HG03460 (cell line): ENCODE measurements at regions not wholly inside any gene's neighbourhood (a gene's known extent, or its start where the extent isn't known, plus 50 kb on each side); places are given as distances from the start of the nearest gene placed in this dataset.
"Not testable (repeated sequence)": the region's sequence is repeated elsewhere in the genome, so short reads cannot be mapped to it uniquely, and the experiment has no call there.

Experiments
- ATAC-seq: cut with Tn5 transposase; IDR thresholded peaks from one replicate; pipeline ENCODE4 v1.9.1; 2021; ENCODE audit not compliant: unreplicated experiment

DNA sequence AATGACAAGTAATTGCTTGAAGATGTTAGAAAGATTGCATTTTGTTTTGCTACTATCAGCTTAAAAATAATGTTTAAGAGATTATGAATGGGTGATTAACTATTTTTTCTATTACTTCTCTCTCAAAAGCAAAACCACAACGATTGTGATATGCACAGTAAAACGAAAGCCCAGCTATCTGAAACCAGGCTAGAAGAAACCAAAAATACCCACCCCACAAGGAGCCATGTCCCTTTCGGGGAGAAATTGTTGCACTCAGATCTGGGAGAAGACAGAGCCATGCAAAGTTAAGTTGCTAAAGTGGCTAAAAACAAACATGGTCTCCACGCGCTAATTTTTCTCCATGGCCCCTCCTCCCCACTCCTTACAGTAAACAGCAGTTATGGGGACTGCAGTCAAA, 173.6 kb downstream of the RPS24 start:
- ATAC-seq: no peak

DNA sequence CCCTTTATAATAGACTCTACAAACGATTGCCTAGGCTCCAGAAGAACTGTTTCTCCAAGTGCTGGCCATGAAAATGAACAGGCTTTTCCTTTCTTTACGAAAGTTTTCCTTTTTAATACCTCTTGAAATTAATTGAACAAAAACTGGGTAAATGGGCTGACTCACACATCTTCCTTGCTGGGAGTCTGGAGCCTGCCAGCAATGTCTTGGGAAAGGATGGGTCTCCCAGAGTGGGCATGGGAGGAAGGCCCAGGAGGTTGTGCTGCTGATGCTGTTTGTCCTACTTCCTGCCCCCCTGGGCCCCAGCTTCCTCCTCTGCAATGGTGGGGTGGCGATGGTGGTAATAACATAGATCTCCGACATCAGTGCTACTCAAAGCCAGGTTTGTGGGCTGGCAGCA, 174.1 kb downstream of the RPS24 start:
- ATAC-seq: no peak

DNA sequence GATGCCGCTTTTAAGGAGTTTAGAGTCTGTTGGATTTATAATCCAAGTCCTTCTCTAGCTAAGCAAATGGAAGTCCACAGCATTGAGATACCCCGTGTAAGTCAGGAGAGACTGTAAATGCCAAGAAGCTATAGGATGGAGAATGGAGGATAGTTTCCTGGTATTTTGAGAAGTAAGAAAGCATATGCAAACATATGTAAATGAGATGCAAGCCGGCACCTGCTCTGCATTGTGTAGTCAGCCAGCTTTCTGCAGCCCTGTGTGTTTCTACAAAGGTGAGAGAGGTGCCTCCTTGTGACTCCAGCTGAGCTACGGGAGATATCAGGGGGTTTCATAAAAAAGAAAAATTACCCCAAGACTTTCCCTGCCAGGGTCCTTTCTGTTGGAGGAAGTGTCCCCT, 176.3 kb downstream of the RPS24 start:
- ATAC-seq: no peak

DNA sequence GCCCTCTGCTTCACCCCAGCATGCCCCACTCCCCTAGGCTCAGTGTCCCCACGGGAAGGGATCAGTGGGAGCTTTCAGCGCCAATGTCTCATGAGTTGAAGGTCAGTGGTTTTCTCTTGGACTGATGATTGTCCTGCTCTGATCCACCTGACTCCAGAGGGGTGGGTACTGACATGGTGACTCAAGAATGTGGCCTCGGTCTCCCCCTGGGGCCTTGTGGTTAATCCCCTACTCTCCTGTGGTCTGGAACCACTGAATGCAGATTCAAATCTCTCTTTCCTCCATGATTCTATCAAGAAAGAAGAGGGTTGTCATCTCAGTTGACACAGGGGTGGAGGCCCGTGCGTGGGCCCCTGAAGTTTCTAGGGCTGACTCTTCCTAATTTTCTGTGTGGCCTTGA, 176.9 kb downstream of the RPS24 start:
- ATAC-seq: no peak

DNA sequence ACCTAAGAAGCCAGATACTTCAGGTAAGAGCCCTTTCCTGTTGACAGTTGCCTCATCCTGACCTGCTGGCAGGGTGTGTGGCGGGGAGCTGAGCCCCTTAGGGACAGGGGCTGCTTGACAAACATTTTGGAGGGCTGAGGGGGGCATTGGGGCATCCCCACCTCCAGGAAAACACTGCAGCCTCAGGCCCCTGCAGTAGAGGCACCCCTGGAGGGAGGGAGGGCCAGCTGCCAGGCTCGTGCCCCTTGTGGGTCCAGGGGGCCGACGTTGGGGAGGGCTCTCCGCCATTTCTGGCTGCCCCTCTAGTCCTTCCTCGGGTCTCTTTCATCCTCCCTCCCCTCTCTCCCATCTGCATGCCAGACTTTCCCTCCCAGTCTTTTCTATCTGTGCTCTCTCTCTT, 177.3 kb downstream of the RPS24 start:
- no peak for ATAC-seq

DNA sequence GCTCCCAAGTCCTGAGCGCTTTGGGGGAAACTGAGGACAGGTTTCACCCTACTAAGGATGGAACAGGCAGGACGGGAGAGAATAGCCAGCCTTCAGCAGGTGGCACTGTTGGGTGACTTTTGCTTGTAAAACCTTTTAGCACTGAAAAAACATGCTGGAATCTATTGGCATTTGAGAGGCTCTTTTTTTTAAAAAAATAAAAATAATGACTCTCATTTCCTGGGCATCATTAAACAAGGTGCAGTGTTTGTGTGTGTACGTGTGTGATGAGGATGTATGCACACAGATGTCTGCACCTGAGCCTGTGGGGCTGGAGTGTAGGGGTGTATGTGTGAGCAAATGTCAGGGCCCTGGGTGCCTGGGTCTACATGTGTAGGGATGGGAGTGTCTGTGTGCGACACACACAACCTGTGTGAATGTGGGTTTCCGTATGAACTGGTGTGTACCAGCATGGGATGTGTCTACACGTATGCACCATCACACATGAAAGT, 177.9 kb downstream of the RPS24 start:
- no peak for ATAC-seq

DNA sequence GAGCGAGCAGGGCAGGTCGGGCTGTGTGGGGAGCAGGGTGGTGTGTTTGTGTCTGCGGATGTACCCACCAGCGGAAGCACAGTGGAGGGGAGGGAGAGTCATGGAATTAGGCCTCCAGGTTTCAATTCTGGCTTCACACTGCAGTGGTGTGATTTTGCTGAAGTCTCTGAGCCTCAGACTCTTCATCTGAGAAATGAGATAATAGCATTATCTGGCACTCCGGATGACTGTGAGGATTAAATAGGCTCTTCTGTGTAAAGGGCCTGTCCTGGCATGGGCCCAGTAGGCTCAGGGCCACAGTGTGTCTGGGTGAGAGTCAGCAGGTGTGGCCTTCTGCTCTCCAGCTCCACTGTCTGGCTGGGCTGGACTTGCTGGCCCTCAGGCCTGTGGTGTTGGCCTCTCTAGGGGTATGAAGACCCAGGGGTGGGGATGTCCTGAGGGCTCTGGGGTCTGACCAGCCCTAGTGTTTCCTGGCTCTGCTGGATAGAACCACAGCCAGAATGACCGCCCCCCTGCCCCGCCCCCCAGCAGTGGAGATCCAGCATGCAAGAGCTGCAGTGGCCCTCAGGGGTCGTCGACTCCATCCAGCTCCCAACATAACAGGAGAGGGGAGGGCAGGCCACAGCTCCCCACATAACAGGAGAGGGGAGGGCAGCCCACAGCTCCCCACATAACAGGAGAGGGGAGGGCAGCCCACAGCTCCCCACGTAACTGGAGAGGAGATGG, 178.6 kb downstream of the RPS24 start:
- ATAC-seq: no peak

DNA sequence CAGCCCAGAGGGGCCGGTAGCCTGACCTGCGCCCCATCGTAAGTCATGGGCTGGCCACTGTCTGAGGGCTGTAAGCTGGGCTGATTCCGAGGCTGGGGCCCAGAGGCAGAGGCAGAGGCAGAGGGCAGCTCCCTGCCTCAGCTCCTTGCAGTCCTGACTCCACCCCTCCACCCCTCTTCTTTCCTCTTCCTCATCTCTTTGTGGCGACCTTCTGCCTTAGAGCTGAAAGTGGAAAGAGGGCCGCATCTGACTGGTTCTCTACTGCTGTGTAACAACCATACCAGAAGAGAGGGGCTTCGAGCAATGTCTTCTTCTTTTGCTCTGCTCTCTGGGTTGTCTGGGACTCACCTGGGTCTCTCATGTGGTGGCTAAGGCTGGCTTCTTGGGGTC, 179.1 kb downstream of the RPS24 start:
- no peak for ATAC-seq

DNA sequence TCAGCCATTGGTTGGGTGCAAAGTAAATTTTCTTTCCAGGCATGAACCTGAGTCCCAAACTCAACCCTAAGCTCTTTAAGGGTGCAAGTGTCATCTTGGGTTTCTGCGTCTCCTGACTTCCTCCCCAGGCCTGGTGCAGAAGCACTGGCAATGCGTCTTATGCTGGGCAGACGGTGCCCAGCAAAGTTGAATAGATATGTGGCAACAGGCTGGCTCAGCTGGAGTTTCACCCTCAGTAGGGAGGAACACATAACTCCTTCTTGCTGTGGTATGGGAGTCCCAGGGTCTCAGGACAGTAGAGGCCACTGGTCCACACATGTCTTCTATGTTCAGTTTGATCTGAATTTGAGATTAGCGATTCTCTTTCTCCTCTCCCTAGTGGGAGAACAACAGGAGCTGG, 181.3 kb downstream of the RPS24 start:
- no peak for ATAC-seq

DNA sequence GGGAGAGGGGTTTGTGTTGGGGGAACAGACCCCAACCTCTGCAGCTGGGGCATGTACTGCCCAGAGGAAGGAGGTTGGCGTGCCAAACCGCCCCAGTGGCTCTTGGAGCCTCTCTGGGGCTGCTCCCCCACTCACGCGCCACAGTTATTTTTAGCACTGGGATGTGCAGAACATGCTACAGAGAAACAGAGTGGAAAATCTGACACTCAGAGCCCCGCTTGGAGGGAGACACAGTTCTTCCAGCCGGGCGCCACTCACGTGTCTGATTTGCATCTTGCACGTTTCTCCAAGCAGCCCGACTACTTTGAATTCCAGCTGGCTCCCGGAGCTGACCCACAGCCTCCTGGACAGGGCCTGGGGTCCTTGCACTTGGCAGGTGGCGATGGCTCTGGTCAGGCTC, 182.0 kb downstream of the RPS24 start:
- ATAC-seq: no peak

DNA sequence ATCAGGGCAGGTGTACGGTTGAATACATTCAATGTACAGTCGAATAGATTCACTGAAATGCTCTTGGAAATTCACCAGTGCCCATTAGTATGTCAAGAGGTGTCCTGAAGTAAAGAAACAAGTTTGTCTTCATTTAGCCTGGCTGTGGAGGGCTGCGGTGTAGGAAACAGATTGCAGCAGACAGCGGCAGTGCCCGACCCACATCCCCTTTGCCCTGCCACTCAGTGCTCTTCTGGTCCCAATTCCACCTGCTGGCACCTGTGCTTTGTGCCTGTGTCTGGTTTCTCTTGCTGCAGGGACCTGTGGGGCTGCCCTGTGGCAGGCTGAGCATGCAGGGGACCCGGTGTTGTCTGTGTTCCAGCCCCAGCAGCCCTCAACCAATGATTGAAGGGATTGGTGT, 183.7 kb downstream of the RPS24 start:
- no peak for ATAC-seq

DNA sequence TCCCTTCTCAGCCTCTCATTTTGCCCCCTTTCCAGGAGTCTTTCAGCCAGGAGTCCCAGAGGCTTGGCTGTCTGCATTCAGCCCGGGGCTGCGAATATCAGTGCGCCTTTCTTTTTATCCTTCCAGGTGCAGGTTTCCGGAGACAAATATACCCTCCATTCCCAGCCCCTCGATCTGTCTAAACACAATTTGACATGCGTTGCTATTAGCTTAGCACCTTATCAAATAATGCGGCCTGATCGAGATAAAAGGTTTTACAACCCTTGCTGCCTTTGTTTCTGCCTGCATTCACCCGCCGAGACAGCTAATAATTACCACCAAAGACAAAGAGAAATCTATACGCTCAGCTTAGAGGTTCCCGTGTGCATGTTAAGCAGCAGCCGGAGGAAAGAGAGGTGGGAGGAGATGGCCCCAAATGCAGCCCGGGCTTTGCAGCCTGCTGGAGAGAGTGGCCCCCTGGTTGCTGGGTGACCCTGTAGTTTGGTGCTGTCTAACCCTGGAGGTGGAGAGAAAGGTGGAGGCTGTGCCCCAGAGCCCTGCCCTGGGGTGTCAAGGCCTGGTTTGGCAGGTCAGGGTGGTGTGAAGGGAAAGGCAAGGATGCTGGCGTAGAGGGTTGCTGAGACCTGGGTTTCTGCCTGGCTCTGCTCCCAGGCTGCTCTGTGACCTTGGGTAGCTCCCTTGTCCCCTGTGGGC, 185.3 kb downstream of the RPS24 start:
- no peak for ATAC-seq

DNA sequence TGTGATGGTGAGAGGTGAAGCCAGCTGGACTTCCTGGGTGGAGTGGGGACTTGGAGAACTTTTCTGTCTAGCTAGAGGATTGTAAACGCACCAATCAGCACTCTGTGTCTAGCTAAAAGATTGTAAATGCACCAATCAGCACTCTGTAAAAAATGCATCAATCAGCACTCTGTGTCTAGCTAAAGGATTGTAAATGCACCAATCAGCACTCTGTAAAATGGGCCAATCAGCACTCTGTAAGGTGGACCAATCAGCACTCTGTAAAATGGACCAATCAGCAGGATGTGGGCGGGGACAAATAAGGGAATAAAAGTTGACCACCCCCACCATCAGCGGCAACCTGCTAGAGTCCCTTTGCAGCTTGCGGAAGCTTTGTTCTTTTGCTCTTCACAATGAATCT, 185.9 kb downstream of the RPS24 start:
- not testable (repeated sequence) for ATAC-seq

DNA sequence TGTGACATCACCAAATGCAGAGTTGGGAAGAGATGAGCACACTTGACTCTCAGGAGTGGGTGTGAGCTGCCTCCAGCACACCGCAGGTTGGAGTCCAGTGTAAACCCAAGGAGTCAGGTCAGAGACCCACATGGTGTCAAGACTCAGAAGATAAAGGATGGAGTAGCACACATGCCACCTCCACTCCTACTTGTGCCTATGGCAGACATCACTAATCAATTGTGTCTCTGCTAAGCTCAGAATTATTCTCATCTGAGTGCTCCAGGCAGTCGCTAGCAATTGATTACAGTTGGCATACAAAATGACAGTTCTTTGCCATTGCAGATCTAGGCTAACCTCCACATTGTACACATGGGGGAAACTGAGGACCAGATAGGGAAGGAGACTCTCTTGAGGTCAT, 187.1 kb downstream of the RPS24 start:
- ATAC-seq: no peak

DNA sequence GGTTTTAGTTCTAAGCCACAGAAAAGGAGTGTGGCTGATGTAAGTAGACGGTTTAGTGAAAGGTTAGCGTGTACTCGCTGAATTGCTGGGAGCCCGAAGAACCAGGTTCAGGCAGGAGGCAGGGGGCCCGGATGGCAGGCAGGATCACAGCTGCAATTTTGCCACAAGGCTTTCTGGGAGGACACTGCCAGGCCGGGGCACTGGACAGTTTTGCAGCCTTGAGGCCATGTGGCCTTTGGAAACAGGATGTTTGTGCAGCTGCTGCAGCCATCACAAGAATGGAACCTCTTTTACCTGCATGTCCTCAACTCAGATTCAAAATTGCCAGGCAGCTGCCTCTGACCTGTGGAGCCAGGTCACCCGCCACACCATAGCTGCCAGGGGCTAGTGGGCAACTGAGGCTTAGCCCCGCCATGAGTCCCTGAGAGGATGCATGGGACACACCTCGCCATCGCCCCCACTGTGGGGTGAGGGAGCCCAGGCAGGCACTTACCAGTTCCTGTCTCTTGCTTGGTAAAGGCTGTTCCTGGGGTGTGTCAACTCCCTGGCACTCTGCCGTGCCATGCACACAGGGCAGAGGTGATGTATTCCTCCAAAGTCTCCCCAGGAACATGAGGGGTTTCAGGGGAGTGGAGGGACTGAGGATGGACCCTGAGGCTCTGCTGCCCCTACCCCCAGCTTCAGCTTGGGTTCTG, 188.6 kb downstream of the RPS24 start:
- ATAC-seq: no peak

DNA sequence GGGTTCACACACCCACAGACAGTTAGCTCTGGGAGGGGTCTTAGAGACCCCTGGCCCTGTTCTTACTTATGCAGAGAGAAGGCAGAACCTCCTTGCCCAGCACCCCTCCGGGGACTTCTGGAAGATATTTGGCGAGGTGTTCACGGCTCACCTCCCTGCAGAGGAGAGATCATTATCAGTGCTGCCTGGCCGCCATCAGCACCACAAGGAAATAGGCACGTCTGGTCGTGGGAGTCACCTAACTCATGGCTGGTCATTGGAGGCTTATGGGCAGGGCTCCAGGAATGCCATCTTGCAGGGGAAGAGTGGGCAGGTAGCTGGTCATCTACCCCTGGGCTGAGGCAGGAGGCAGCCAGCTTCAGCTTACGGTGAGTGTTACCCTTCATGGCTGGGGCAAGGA, 189.4 kb downstream of the RPS24 start:
- ATAC-seq: no peak

DNA sequence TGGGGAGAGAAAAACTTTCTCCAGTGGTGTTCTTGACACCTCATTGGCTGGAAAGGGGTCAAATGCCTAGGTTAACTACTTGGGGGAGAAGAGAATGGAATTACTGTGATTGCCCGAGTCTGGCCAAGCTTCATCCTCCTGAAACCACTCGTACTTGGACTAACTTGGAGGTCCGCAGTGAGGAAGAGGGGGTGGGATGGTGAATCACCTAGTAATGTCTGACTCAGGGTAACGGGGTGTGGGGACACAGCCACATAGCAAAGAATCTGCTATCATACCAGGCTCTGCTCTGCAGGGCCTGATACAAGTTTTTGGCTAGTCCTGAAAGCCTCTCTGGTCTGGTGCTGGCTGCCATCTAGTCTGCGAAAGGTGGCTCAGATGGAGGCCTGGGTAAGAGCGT, 190.9 kb downstream of the RPS24 start:
- no peak for ATAC-seq

DNA sequence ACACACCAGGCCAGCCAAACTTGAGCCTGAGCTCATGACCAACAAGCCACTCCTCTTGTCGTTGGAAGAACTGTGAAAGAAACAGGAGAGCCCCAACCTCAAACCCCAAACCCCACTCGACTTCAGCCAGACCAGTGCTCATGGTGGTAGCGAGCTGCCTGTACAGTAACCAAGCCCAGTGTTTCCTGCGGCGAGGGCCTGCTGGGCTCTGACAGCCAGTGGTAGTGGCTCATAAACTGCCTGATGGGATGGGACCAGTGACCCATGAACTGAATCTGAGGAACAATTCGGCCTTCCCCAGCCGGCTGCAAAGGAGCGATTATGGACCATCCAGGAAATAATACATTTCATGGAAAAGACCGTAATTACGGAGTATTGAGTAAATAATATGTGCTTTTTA, 191.9 kb downstream of the RPS24 start:
- ATAC-seq: no peak

DNA sequence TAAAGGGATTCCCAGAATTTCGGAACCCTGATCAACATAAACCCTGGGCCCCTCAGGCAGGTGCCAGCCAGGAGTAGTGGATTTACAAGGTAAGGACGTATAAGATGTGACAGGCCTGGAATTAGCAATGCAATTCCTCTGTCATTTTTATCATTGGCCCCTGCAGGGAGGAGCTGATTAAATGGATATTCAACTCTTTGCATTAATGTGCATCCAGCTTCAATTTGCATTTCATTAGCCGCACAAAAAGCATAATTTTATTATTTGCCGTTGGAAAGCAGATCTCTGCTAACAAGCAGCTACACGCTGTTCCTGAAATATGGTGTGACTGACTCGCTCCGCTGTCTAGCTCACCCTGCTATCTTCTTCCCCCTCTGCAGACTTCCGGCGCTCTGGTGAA, 195.8 kb downstream of the RPS24 start:
- ATAC-seq: no peak

DNA sequence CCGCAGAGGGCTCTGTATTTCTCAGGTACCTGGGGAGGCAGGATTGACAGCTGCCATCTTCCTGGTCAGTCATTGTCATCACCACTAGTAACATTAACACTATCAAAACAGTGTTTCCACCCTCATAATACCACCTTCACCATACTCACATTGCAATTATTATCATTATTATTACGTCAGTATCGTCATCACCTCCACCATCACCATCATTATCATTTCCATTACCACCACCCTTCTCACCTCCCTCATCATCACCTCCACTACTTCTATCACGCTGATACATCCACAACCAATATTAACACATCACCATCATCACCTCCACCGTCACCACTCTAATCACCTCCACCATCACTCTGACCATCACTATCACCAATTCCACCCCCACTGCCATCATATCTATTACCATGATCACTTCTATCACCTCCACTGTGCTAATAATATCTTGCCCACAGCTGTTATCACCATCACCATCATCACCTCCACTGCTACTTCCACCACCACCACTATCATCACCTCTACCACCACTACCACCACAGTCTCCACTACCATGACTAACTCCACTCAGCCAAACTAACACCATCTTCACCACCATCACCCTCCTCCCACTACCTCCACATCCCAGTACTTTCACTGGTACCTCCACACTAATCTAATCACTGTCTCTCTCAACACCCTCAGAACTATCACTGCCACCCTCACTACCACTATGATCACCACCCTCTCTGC, 196.4 kb downstream of the RPS24 start:
- no peak for ATAC-seq

DNA sequence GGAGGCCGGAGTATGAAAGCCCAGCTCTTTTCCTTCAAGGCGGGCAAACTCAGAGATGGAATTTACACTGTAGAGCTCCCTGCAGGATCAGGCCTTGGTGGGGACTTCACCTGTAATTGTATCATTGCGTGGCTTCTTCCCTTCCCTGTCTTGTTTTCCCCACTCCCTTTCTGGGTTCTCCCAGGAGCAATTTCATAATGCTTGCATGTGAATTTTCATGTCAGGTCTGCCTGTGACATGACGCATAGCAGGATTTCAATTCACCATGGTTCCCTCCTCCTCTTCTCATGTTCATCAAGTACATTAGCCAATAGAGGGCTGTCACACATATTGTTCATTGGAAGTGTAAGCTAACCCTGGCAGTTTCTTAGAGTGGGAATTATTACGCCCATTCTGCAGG, 197.7 kb downstream of the RPS24 start:
- ATAC-seq: no peak

DNA sequence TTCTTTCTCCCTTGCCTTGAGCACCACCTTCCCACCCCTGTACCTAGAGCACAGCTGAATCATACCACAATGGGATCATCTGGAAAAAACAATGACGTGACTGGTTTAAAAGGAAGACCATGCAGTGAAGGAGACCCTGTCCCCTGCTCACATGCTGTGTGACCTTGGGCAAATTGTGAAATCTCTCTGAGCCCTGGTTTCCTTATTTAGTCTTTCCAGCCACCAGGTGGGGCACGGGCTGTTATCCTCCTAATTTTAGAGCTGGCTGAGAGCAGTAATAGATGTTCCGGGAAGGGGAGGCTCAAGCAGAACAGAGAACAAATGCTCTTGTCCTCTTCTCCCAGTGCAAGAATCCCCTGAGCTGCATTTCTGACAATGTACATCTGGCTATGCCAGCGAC, 198.3 kb downstream of the RPS24 start:
- ATAC-seq: no peak
